ENCODE measurements at regions not wholly inside any gene's neighbourhood (a gene's known extent, or its start where the extent isn't known, plus 50 kb on each side); places are given as distances from the start of the nearest gene placed in this dataset.
"Not testable (repeated sequence)": the region's sequence is repeated elsewhere in the genome, so short reads cannot be mapped to it uniquely, and the experiment has no call there.

DNA sequence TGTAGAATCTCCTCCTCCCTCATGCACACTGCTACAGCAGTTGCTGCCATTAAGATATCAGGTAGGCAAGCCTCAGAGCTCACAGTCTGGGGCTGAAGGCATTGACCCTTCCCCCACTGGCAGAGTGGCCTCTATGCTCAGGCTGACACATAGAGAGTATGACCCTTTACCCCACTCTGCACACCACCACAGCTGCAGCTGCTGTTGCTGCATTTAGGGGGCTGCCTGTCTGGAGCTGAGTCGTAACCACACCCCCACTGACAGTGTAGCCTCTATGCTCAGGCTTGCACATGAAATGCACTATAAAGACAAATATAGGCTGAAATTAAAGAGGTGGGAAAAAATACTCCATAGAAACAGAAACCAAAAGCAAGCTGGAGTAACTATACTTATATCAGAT is 289.3 kb upstream of the PABPC4L start:
- H3K4me1 ChIP-seq = no peaks in the 10 kb centered on the region
- no peaks in the 10 kb centered on the region for H3K9me3 ChIP-seq
- H3K36me3 ChIP-seq = no peaks in the 10 kb centered on the region
- H3K27me3 ChIP-seq = no peaks in the 10 kb centered on the region
- no peak overlapping the region for H3K4me3 ChIP-seq
- intact Hi-C loops (cut with DNase I; ENCODE audit: low total_unique reads) = no loop called here
- no peak for DNase-seq
- TF ChIP-seq POLR2A (IDR thresholded peaks at IDR 0.05) = no peak
- TF ChIP-seq, protein P1, sequence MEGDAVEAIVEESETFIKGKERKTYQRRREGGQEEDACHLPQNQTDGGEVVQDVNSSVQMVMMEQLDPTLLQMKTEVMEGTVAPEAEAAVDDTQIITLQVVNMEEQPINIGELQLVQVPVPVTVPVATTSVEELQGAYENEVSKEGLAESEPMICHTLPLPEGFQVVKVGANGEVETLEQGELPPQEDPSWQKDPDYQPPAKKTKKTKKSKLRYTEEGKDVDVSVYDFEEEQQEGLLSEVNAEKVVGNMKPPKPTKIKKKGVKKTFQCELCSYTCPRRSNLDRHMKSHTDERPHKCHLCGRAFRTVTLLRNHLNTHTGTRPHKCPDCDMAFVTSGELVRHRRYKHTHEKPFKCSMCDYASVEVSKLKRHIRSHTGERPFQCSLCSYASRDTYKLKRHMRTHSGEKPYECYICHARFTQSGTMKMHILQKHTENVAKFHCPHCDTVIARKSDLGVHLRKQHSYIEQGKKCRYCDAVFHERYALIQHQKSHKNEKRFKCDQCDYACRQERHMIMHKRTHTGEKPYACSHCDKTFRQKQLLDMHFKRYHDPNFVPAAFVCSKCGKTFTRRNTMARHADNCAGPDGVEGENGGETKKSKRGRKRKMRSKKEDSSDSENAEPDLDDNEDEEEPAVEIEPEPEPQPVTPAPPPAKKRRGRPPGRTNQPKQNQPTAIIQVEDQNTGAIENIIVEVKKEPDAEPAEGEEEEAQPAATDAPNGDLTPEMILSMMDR (IDR thresholded peaks at IDR 0.05) = no peak
- H3K27ac ChIP-seq = no peak overlapping the region

- intact Hi-C loops (cut with DNase I; ENCODE audit: low total_unique reads); H3K4me1 ChIP-seq: not testable (repeated sequence)
Measured at GRCh38 chr4:134483514-134483913, 281.9 kb upstream of the PABPC4L start.

GRCh38 chr4:134471569-134471968 is 270.0 kb upstream of the PABPC4L start:
- Histone ChIP-seq H3K27me3 (no peaks in the 10 kb centered on the region), H3K27ac (no peak overlapping the region), H3K36me3 (no peaks in the 10 kb centered on the region), H3K9me3 (no peaks in the 10 kb centered on the region), H3K4me3 (no peak overlapping the region), H3K4me1 (no peaks in the 10 kb centered on the region)
- intact Hi-C loops (cut with DNase I; ENCODE audit: low total_unique reads) = no loop called here
- DNase-seq = no peak
- TF ChIP-seq POLR2A (IDR thresholded peaks at IDR 0.05) = no peak
- TF ChIP-seq, protein P1 (IDR thresholded peaks at IDR 0.05) = no peak

More at GRCh38 chr4:134483514-134483913, 281.9 kb upstream of the PABPC4L start:
- H3K4me3 ChIP-seq, DNase-seq, H3K27me3 ChIP-seq, H3K27ac ChIP-seq, H3K36me3 ChIP-seq, H3K9me3 ChIP-seq: not testable (repeated sequence)

DNA sequence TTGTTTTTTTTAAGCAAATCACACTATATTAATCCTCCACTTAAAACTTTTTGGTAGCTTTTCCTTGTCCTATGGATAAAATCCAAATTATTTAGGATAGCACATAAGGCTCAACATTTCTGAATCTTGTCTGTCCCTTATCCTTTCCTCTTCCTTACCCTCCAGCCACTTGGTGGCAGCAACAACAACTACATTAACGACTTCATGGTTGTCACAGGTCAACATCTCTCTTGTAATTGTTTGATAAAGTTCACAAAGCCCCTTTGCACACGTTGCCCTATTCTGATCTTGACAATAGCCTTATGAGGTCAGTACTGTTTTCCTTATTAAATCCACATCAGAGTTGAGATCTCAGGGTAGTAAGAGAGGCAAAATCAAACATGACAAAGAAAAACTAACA is 269.0 kb upstream of the PABPC4L start:
- no peak for TF ChIP-seq POLR2A (IDR thresholded peaks at IDR 0.05)
- TF ChIP-seq, protein P1 (IDR thresholded peaks at IDR 0.05) = peak in 1 of 4 experiments; percentile 19
- intact Hi-C loops (cut with DNase I; ENCODE audit: low total_unique reads) = no loop called here
- Histone ChIP-seq H3K27ac (no peak overlapping the region), H3K4me3 (no peak overlapping the region), H3K9me3 (no peaks in the 10 kb centered on the region), H3K27me3 (no peaks in the 10 kb centered on the region), H3K4me1 (no peaks in the 10 kb centered on the region), H3K36me3 (no peaks in the 10 kb centered on the region)
- DNase-seq = no peak

GRCh38 chr4:134465417-134465816 is 263.8 kb upstream of the PABPC4L start:
- DNase-seq = no peak

More at GRCh38 chr4:134465417-134465816, 263.8 kb upstream of the PABPC4L start:
- intact Hi-C loops (cut with DNase I; ENCODE audit: low total_unique reads) = no loop called here
- Histone ChIP-seq H3K4me1 (no peaks in the 10 kb centered on the region), H3K9me3 (no peaks in the 10 kb centered on the region), H3K36me3 (no peaks in the 10 kb centered on the region), H3K27me3 (no peaks in the 10 kb centered on the region), H3K27ac (no peak overlapping the region), H3K4me3 (no peak overlapping the region)
- TF ChIP-seq, protein P1 (IDR thresholded peaks at IDR 0.05) = no peak
- no peak for TF ChIP-seq POLR2A (IDR thresholded peaks at IDR 0.05)
